Adrenal gland (tissue), 5 donors: ENCODE measurements at regions not wholly inside any gene's neighbourhood (a gene's known extent, or its start where the extent isn't known, plus 50 kb on each side); places are given as distances from the start of the nearest gene placed in this dataset.

Experiments
- POLR2A ChIP-seq, 2 donors: fragments of 450-650 bp; IDR thresholded peaks; one replicate each; pipeline ENCODE4 v1.6.1; 2017; ENCODE audit warnings: antibody characterized with exemption in 2 of 2, mild to moderate bottlenecking in 2 of 2, moderate library complexity in 1 of 2
- TF ChIP-seq, protein P1 (sequence below), 6 experiments: fragments of 450-650 bp in 4 of 6; fragments of 200-600 bp in 2 of 6; sonication (generic) in 1 of 6; IDR thresholded peaks; 1 replicate in 5 of 6; 2 replicates in 1 of 6; pipeline versions ENCODE4 v1.5.1 to v1.8.0; 2016 to 2021; ENCODE audit warnings: antibody characterized with exemption in 6 of 6, mild to moderate bottlenecking in 2 of 6, moderate library complexity in 1 of 6
- donor health status: DM: no; HTN: no; CAD: no.

DNA sequence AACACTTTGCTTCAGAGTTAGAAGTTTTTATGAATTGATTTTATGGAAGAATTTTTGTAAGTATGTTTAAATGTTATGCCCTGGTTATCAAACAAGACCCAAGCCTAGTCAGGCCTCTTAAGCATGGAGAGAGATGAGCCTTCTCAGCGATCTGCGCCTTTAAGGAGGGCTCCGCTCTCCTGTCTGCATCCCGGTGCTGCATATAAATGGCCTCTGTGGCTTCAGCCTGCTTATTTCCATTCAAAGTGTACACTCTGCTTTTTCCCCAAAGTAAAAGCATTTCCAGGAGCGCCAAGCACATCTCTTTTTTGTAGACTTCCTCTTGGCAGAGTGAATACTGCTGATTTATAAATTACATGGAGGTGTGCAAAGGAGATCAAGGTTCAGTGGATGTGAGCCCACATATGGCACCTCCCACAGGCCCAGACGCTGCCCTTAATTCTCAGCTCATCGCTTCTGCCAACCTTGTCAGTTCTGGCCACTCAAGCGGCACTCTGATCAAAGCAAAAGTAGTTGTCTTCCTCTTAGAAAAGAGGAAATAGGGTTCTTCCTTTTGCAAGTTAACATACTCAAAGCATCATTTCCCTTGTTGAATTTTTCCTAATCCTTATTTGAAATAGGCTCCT lies 70.0 kb upstream of the SFMBT2 start:
- TF ChIP-seq, protein P1, sequence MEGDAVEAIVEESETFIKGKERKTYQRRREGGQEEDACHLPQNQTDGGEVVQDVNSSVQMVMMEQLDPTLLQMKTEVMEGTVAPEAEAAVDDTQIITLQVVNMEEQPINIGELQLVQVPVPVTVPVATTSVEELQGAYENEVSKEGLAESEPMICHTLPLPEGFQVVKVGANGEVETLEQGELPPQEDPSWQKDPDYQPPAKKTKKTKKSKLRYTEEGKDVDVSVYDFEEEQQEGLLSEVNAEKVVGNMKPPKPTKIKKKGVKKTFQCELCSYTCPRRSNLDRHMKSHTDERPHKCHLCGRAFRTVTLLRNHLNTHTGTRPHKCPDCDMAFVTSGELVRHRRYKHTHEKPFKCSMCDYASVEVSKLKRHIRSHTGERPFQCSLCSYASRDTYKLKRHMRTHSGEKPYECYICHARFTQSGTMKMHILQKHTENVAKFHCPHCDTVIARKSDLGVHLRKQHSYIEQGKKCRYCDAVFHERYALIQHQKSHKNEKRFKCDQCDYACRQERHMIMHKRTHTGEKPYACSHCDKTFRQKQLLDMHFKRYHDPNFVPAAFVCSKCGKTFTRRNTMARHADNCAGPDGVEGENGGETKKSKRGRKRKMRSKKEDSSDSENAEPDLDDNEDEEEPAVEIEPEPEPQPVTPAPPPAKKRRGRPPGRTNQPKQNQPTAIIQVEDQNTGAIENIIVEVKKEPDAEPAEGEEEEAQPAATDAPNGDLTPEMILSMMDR (IDR thresholded peaks at IDR 0.05): no peak
- no peak for TF ChIP-seq POLR2A (IDR thresholded peaks at IDR 0.05)
